ENCODE measurements at regions not wholly inside any gene's neighbourhood (a gene's known extent, or its start where the extent isn't known, plus 50 kb on each side); places are given as distances from the start of the nearest gene placed in this dataset.

DNA sequence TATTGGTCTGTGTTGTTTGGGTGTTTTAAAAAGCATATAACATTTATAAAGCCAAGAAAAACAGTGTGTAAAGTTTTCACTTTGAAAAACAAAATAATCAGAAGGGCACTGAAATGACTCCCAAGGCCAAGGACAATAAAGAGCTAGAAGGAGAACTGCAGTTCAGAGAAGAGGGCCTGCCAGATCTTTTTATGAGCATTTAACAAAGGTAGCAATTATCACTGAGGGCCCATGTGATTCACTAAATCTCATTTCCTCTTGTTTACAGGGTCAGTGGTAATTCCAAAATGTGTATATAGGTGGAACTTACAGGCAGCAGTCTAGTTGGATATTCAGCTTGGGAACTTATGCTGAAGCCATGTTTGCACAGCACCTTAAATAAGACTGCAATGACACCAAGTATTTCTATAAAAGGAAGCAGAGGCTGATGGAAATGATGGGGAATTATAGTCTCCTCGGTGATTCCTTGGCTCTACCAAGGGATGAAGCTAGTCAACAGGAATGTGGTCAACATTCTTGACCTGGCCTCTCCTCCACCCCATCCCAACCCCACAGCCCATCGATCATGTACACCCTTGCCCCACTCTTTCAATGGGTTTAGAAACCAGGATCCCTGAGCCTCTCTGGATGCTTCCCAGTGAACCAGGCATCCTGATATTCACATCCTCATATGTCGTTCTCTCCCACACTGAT is 54.4 kb upstream of the THUMPD3 start:
- Histone ChIP-seq H3K27me3 (replicated peaks; ENCODE audit: insufficient read depth, low read depth, low read length, poor library complexity) (no peaks in the 10 kb centered on the region), H3K4me3 (ENCODE audit: low read depth, low read length, poor library complexity, severe bottlenecking) (no peak overlapping the region), H3K27ac (ENCODE audit: low read depth, low read length, poor library complexity, severe bottlenecking) (no peak overlapping the region), H3K9me3 (ENCODE audit: low read depth, low read length, poor library complexity, severe bottlenecking) (no peaks in the 10 kb centered on the region), H3K36me3 (ENCODE audit: insufficient read depth, low read length, poor library complexity, severe bottlenecking) (no peaks in the 10 kb centered on the region), H3K4me1 (ENCODE audit: insufficient read depth, low read length, poor library complexity, severe bottlenecking) (no peaks in the 10 kb centered on the region)
- no TSS peak for BruUV-seq (replicated peaks)
- ChIA-PET POLR2A (ENCODE audit: low non-redundant PET) (interaction anchor here (0.6 kb wide), 1 partner anchor 275 kb away, joined by 3 read pairs; no protein-coding TSS in a partner anchor), CTCF (no interaction called here)
- no peak for TF ChIP-seq EZH2 (IDR thresholded peaks at IDR 0.05; ENCODE audit: borderline replicate concordance, low read depth, low read length, poor library complexity, severe bottlenecking)
- TF ChIP-seq, protein P1, sequence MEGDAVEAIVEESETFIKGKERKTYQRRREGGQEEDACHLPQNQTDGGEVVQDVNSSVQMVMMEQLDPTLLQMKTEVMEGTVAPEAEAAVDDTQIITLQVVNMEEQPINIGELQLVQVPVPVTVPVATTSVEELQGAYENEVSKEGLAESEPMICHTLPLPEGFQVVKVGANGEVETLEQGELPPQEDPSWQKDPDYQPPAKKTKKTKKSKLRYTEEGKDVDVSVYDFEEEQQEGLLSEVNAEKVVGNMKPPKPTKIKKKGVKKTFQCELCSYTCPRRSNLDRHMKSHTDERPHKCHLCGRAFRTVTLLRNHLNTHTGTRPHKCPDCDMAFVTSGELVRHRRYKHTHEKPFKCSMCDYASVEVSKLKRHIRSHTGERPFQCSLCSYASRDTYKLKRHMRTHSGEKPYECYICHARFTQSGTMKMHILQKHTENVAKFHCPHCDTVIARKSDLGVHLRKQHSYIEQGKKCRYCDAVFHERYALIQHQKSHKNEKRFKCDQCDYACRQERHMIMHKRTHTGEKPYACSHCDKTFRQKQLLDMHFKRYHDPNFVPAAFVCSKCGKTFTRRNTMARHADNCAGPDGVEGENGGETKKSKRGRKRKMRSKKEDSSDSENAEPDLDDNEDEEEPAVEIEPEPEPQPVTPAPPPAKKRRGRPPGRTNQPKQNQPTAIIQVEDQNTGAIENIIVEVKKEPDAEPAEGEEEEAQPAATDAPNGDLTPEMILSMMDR (conservative IDR thresholded peaks at IDR 0.05; ENCODE audit: low read depth, low read length) = no peak
- no peak for DNase-seq (ENCODE audit: low spot score)
- intact Hi-C loops (cut with micrococcal nuclease; ENCODE audit: unreplicated experiment) = no loop called here

DNA sequence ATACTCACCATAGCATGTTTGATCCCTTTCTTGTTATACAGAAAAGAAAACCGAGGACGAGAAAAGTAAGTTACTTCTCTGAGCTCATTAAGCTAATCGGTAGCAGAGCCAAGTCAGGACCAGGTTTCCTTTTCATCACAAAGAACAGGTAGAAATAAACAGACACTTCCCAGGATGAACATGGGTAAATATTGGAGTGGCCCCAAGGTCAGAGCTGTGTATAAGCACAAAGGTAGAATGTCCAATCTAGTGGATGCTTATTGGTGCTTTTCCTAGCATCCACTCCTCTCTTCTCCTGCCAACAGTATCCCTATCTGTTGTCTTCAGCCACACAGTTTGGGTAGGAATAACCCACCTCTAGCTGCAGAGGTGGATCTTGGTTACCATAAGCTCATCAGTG is 52.8 kb upstream of the THUMPD3 start:
- no peak overlapping the region for H3K4me3 ChIP-seq (ENCODE audit: low read depth, low read length, poor library complexity, severe bottlenecking)
- BruUV-seq (replicated peaks) = no TSS peak
- TF ChIP-seq, protein P1 (conservative IDR thresholded peaks at IDR 0.05; ENCODE audit: low read depth, low read length) = no peak
- H3K9me3 ChIP-seq (ENCODE audit: low read depth, low read length, poor library complexity, severe bottlenecking) = no peaks in the 10 kb centered on the region
- no peak for DNase-seq (ENCODE audit: low spot score)
- intact Hi-C loops (cut with micrococcal nuclease; ENCODE audit: unreplicated experiment) = no loop called here
- no peak overlapping the region for H3K27ac ChIP-seq (ENCODE audit: low read depth, low read length, poor library complexity, severe bottlenecking)
- no peaks in the 10 kb centered on the region for H3K4me1 ChIP-seq (ENCODE audit: insufficient read depth, low read length, poor library complexity, severe bottlenecking)
- H3K27me3 ChIP-seq (replicated peaks; ENCODE audit: insufficient read depth, low read depth, low read length, poor library complexity) = peaks cover 1% of the 10 kb centered on the region
- ChIA-PET POLR2A (ENCODE audit: low non-redundant PET) (no interaction called here), CTCF (no interaction called here)
- H3K36me3 ChIP-seq (ENCODE audit: insufficient read depth, low read length, poor library complexity, severe bottlenecking) = no peaks in the 10 kb centered on the region

DNA sequence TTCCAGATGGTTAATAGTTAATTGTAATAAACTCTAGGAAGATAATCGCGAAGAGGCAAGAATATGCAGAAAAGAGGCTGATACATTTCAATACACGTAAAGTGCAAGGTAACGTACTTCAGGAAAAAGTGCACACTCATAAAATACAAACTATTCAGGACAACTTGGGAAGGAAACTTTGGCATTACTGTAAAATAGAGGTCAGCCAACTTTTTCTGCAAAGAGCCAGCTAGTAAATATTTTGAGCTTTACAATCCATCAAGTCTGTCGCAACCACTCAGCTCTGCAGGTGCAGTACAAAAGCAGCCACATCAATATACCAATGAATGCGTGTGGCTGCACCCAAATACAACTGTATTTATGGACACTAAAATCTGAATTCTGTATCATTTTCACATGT is 51.6 kb upstream of the THUMPD3 start:
- no peak for DNase-seq (ENCODE audit: low spot score)
- peaks cover 4% of the 10 kb centered on the region for H3K27me3 ChIP-seq (replicated peaks; ENCODE audit: insufficient read depth, low read depth, low read length, poor library complexity)
- TF ChIP-seq, protein P1 (conservative IDR thresholded peaks at IDR 0.05; ENCODE audit: low read depth, low read length) = no peak
- no peak for TF ChIP-seq EZH2 (IDR thresholded peaks at IDR 0.05; ENCODE audit: borderline replicate concordance, low read depth, low read length, poor library complexity, severe bottlenecking)
- POLR2A ChIA-PET (ENCODE audit: low non-redundant PET) = no interaction called here
- H3K36me3 ChIP-seq (ENCODE audit: insufficient read depth, low read length, poor library complexity, severe bottlenecking) = no peaks in the 10 kb centered on the region
- CTCF ChIA-PET = no interaction called here
- H3K27ac ChIP-seq (ENCODE audit: low read depth, low read length, poor library complexity, severe bottlenecking) = no peak overlapping the region
- H3K9me3 ChIP-seq (ENCODE audit: low read depth, low read length, poor library complexity, severe bottlenecking) = no peaks in the 10 kb centered on the region
- intact Hi-C loops (cut with micrococcal nuclease; ENCODE audit: unreplicated experiment) = no loop called here
- no peaks in the 10 kb centered on the region for H3K4me1 ChIP-seq (ENCODE audit: insufficient read depth, low read length, poor library complexity, severe bottlenecking)
- H3K4me3 ChIP-seq (ENCODE audit: low read depth, low read length, poor library complexity, severe bottlenecking) = no peak overlapping the region
- no TSS peak for BruUV-seq (replicated peaks)

All from A673 (cell line).